ENCODE measurements at regions not wholly inside any gene's neighbourhood (a gene's known extent, or its start where the extent isn't known, plus 50 kb on each side); places are given as distances from the start of the nearest gene placed in this dataset.
"Not testable (repeated sequence)": the region's sequence is repeated elsewhere in the genome, so short reads cannot be mapped to it uniquely, and the experiment has no call there.

GRCh38 chr3:153881201-153881600, 240.0 kb upstream of the ARHGEF26 start:
- in situ Hi-C loops (cut with MboI; ENCODE audit: low sequenced_read_pairs), result no loop called here

GRCh38 chr3:153885359-153885758, 235.8 kb upstream of the ARHGEF26 start:
- in situ Hi-C loops (cut with MboI; ENCODE audit: low sequenced_read_pairs), result no loop called here

GRCh38 chr3:153889905-153890334, 231.3 kb upstream of the ARHGEF26 start:
- in situ Hi-C loops (cut with MboI; ENCODE audit: low sequenced_read_pairs), result no loop called here

GRCh38 chr3:153892126-153892525, 229.1 kb upstream of the ARHGEF26 start:
- in situ Hi-C loops (cut with MboI; ENCODE audit: low sequenced_read_pairs), result no loop called here

GRCh38 chr3:153894857-153895256, 226.3 kb upstream of the ARHGEF26 start:
- in situ Hi-C loops (cut with MboI; ENCODE audit: low sequenced_read_pairs), result no loop called here

GRCh38 chr3:153896197-153896596, 225.0 kb upstream of the ARHGEF26 start:
- in situ Hi-C loops (cut with MboI; ENCODE audit: low sequenced_read_pairs), result no loop called here

GRCh38 chr3:153897025-153897723, 224.0 kb upstream of the ARHGEF26 start:
- in situ Hi-C loops (cut with MboI; ENCODE audit: low sequenced_read_pairs), result no loop called here

GRCh38 chr3:153897842-153898241, 223.3 kb upstream of the ARHGEF26 start:
- in situ Hi-C loops (cut with MboI; ENCODE audit: low sequenced_read_pairs), result no loop called here

- in situ Hi-C loops (cut with MboI; ENCODE audit: low sequenced_read_pairs), result no loop called here
Observed at GRCh38 chr3:153901152-153901551, 220.0 kb upstream of the ARHGEF26 start.

GRCh38 chr3:153901991-153902390, 219.2 kb upstream of the ARHGEF26 start:
- in situ Hi-C loops (cut with MboI; ENCODE audit: low sequenced_read_pairs), result no loop called here

- in situ Hi-C loops (cut with MboI; ENCODE audit: low sequenced_read_pairs), result no loop called here
Observed at GRCh38 chr3:153903430-153903829, 217.8 kb upstream of the ARHGEF26 start.

- in situ Hi-C loops (cut with MboI; ENCODE audit: low sequenced_read_pairs), result no loop called here
Observed at GRCh38 chr3:153906366-153906765, 214.8 kb upstream of the ARHGEF26 start.

- in situ Hi-C loops (cut with MboI; ENCODE audit: low sequenced_read_pairs), result no loop called here
Observed at GRCh38 chr3:153910387-153910786, 210.8 kb upstream of the ARHGEF26 start.

GRCh38 chr3:153911116-153911515, 210.1 kb upstream of the ARHGEF26 start:
- in situ Hi-C loops (cut with MboI; ENCODE audit: low sequenced_read_pairs), result no loop called here

- in situ Hi-C loops (cut with MboI; ENCODE audit: low sequenced_read_pairs), result no loop called here
Observed at GRCh38 chr3:153919773-153920172, 201.4 kb upstream of the ARHGEF26 start.

- in situ Hi-C loops (cut with MboI; ENCODE audit: low sequenced_read_pairs), result no loop called here
Observed at GRCh38 chr3:153921826-153922225, 199.4 kb upstream of the ARHGEF26 start.

GRCh38 chr3:153925841-153926514, 195.2 kb upstream of the ARHGEF26 start:
- in situ Hi-C loops (cut with MboI; ENCODE audit: low sequenced_read_pairs), result no loop called here

- in situ Hi-C loops (cut with MboI; ENCODE audit: low sequenced_read_pairs), result no loop called here
Observed at GRCh38 chr3:153927107-153927506, 194.1 kb upstream of the ARHGEF26 start.

- in situ Hi-C loops (cut with MboI; ENCODE audit: low sequenced_read_pairs), result no loop called here
Observed at GRCh38 chr3:153928851-153929250, 192.3 kb upstream of the ARHGEF26 start.

- in situ Hi-C loops (cut with MboI; ENCODE audit: low sequenced_read_pairs), result not testable (repeated sequence)
Observed at GRCh38 chr3:153933481-153933880, 187.7 kb upstream of the ARHGEF26 start.

- in situ Hi-C loops (cut with MboI; ENCODE audit: low sequenced_read_pairs), result no loop called here
Observed at GRCh38 chr3:153944084-153944483, 177.1 kb upstream of the ARHGEF26 start.

- in situ Hi-C loops (cut with MboI; ENCODE audit: low sequenced_read_pairs), result no loop called here
Observed at GRCh38 chr3:153951276-153951675, 169.9 kb upstream of the ARHGEF26 start.
